NCI-H526 (cell line): ENCODE measurements at regions not wholly inside any gene's neighbourhood (a gene's known extent, or its start where the extent isn't known, plus 50 kb on each side); places are given as distances from the start of the nearest gene placed in this dataset.
"Not testable (repeated sequence)": the region's sequence is repeated elsewhere in the genome, so short reads cannot be mapped to it uniquely, and the experiment has no call there.

Experiments used
- DNase-seq, 2 experiments: peaks; one replicate each; lab custom pipeline; 2025; lab: John Stamatoyannopoulos, UW

DNA sequence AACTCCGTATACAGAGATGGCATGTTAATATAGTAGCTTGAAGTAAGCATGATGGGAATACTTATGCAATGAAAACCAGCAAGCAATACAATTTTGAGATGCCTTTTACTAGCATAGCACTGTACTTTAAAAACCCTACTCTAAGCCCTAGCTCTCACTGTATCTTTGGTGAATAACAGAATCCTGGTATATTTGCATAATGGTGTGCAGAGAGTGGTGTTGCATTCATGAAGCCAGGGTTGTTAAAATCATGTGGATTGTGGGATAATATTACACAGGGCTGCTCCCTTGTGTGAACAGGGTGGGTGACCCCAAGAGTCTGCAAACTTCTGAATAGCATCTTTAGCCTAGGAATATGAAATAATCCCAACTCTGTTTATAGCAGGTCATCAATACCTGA lies 105.2 kb upstream of the BMP2 start:
- DNase-seq, result peak; percentile 68 to 77

GRCh38 chr20:6660441-6660840 lies 107.0 kb upstream of the BMP2 start:
- no peak for DNase-seq

GRCh38 chr20:6658909-6659308 lies 108.6 kb upstream of the BMP2 start:
- not testable (repeated sequence) for DNase-seq

DNA sequence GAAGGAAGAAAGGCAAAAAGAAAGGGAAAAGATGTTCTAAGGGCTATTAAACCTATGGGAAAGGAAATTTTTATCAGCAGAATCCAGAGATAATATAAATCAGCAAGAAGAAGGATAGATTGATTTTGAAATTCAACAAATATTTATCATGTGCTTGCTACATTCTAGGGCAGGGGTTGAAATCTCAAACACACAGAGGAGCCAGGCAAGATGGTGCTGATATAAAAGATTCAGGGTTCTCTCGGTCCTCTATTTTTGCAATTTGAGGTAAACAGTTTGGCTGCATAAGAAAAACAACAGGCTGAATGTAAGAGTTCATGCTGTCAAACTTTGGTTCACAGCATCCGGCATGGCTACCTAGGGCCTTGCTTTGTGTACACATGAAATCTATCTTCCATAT lies 109.6 kb upstream of the BMP2 start:
- no peak for DNase-seq

- DNase-seq, result no peak
Observed at GRCh38 chr20:6657111-6657510, 110.4 kb upstream of the BMP2 start.

- DNase-seq, result no peak
Observed at GRCh38 chr20:6654513-6655252, 112.8 kb upstream of the BMP2 start.

DNA sequence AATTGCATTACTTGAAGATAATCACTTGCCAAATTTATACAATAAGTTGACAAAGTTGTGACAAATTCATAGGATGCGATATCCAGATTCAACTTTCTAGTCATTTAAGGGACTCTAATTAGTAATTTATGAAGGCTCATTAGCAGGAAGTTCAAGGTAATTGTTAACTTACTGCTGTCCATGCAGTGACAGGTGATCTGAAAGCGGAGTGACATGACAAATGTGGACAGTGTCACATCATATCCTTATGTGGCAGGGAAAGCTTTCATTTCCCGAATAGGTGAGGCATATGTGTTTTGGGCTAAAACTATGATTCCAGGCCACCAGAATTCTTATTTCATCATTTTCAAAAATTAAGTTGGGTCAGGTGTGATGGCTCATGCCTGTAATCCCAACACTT lies 115.9 kb upstream of the BMP2 start:
- no peak for DNase-seq

GRCh38 chr20:6651016-6651415 lies 116.5 kb upstream of the BMP2 start:
- DNase-seq, result no peak

DNA sequence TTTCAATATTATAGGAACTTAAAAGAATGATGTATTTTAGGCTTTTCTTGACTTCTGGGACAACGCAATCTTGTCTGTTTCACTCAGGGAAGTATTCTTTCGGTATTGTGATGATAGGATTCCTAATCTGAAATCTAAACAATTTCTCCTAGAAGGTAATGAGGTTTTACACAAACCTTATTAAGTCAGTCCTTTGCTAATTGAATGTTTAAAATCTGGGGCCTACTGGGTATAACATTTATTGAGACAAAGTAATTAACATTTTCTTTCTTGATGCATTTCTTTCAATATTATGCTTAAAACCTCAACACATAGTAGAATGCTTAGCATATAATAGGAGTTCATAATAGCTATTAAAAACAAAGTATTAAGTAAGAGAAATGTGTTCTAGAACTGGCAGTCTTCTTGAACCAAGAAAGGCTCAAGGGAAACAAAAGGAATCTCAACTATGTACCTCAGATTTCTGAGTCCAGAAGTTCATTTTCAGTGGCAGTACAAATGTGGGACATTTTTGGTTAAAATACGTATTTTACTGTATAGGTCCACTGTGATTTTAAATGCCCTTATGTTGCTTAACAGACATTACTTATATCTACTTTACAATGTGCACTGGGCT lies 121.4 kb upstream of the BMP2 start:
- DNase-seq, result no peak

GRCh38 chr20:6644813-6645628 lies 122.5 kb upstream of the BMP2 start:
- no peak for DNase-seq

GRCh38 chr20:6641012-6641411 lies 126.5 kb upstream of the BMP2 start:
- no peak for DNase-seq

DNA sequence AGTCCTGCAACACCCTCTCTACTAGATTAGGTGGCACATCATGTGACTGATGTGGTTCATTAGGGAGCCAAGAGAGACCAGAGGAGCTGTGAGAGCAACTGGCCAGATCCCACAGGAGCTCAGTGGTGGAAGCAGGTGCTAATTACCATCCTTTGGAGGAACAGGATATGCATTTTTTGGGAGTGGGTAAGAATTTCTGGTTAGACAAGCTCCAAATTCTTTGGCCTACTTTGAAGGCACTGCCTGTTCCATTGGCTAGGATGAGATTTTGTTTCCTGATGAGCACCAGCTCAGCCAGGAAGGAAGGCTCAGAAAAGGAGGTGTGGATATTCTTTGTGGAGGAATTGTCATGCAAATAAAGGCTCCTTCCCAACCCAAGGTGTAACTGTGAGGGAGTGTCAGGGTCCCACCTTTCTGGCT lies 130.3 kb upstream of the BMP2 start:
- no peak for DNase-seq

DNA sequence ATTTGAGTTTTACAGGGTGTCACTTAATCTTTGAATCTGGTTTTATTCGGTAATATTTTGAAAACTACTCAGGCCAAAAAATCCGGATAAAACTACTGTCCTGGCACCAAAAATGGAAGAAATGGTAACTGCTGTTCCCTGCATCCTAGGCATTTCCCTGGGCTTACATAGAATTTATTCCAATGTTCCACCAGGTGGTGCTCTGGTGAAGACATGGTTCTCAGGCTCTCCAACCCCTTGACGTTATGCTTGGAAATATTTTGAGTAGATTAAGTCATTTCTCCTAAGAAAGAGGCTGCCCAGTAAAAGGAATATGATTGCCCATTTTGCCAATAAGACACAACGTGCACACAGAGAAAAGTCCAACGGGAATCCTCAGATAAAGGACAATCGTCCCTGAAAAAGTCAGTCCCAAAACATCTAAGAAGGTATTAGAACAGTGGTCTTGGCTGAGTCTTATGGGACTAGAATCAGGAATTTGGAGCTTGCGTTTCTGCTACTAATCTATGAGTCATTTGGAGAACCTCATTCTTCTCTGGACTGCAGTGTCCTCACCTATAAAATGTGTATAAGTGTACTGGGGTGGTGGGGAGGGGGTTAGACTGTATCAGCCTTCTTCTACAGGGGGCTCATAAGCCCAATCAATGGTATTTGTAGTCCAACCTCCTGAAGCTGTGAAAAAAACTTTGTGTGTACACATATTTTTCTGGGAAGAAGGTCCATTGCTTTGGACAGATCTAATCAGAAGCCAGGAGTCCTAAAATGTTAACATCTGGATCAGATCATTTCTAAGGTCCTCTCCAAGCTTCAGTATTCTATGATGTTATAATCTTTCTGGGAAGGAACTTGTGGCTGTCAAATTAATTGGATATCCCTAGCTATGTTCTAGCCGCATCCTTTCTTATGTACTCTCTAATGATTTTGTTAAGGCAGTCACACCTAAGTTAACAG lies 131.0 kb upstream of the BMP2 start:
- DNase-seq, result peak in 1 of 2 experiments; percentile 57

GRCh38 chr20:6635034-6635736 lies 132.3 kb upstream of the BMP2 start:
- DNase-seq, result no peak

GRCh38 chr20:6632187-6632586 lies 135.3 kb upstream of the BMP2 start:
- peak in 1 of 2 experiments; percentile 26 for DNase-seq

DNA sequence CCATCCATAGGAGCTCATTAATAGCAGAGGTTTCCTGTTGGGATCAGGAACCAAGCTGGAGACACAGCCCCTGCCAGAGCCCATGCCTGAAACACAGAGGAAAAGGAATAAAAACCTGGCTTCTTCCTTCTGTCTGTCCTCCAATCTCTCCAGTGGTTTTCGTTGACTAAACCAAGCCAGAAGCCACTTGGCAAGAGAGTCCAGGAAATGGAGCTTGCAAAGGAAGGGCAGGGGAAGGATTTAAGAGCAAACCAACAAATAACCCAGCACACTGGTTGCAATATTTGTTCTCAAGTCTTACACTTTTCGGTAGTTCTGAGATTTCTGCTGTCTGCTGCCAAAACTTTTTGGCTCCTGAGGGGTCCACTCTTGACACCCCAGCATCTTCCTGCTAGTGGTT lies 137.0 kb upstream of the BMP2 start:
- no peak for DNase-seq

DNA sequence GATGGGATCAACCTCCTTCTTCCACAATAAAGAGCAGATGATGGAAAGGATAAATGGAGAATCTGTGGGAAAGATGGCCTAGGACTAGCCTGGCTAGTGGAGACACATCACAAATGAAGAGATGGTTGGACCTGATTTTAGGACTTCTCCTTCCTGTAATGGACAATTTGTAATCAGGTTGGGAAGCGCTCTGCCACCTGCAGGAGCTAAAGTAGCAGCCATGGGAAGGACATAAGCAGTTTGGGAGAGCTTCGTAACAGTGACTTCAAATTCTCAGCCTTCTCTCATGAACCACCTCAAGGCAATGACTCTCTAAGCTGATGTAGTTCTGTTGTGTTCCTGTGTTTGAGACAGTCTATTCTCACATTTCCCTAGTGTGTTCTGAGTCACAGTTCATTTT lies 137.9 kb upstream of the BMP2 start:
- DNase-seq, result no peak

GRCh38 chr20:6626805-6627204 lies 140.7 kb upstream of the BMP2 start:
- DNase-seq, result peak in 1 of 2 experiments; percentile 22

- DNase-seq, result no peak
Observed at GRCh38 chr20:6623989-6624388, 143.5 kb upstream of the BMP2 start.

DNA sequence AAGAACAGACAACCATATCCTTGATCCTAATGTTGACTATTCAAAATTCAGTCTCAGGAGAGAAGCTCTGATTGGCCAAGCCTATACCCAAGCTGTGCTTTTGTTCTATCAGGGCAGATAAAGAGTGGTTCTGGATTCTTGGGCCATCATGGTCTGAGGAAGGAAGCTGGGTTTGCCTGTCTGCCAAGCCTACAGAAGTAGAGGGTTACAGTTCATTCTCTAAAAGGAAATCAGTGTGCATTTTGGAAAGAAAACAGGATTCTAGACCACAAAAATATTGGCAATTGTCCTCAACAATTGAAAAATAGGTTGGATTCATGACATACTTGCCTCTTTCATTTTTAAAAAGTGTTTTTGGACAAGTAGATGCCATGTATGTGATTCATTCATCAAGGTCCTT lies 145.4 kb upstream of the BMP2 start:
- DNase-seq, result no peak

DNA sequence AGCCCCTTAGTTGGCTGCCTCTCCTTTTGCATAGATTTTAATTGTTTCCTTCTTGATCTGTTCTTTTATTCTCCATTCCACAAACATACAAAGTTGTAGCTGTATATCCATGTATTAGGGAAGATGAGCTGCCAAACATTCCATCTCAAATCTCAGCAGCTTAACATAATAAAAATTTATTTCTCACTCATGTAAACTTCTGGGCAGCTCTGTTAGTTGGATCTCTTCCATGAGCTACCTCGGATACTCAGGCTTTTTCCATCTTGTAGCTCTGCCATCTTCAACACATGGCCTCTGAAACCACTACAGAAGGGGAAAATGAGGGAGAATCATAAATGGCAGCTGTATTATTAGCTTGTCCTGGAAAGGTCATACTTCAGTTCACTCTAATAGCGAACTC lies 149.4 kb upstream of the BMP2 start:
- DNase-seq, result no peak
